GM18511 (cell line): ENCODE measurements at regions not wholly inside any gene's neighbourhood (a gene's known extent, or its start where the extent isn't known, plus 50 kb on each side); places are given as distances from the start of the nearest gene placed in this dataset.

Source experiments
- ATAC-seq: cut with Tn5 transposase; IDR thresholded peaks from one replicate; pipeline ENCODE4 v1.9.1; 2021; ENCODE audit warnings: mild to moderate bottlenecking, moderate library complexity; ENCODE audit not compliant: unreplicated experiment

DNA sequence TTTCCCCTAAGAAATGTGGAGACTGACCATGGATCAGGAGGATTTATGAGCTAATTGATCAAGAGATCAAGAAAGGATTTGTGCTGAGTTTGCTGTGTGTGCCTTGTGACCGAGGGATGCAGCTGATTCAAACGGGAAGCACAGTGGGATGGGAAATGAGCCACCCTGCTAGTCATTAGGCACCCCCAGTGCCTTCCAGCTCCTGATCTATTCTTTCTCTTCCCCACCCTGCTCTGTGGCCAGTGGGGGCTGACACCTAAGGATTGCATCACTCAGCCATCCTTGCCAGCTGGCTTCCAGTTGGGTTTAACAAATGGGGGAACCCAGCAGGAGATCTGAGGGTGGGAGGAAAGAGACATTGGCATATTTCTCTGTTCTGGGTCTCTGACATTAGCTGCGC is 132.2 kb upstream of the CXCR4 start:
- ATAC-seq, result no peak

DNA sequence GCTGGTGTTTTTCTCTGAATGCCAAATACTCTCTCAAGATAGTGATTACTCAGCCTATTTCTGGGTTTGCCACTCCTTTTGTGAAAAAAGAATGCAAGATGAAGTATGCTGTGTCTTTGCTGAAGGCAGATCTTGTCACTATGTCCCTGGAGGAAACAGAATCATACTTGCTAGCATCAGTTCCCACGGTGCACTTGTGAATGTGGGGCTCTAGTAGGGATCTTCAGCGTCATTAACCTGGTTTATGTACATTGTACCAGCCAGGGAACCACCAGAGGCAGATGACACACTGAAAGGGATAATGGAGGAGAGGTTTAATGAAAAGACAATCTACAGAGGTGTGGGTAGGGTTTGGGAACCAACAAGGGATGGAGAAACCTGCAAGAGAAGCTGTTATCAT is 131.0 kb upstream of the CXCR4 start:
- no peak for ATAC-seq

DNA sequence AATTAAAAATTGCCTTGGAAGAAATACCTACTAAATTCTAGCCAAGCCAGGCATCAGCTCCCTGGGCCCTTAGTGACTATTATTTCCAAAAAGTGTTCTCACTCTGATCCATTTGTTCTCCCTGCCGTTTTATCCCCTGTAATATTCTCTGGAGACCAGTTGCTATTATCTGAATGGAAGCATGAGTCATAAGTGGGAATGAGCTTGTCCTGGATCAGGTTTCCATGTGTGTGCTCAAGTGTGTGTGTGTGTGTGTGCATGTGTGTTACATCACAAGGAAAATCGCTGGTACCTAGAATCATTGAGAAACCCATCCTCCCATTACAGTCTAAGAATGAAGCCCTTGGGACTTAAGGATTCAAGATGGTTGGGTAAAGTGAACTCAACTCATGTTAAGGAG is 130.3 kb upstream of the CXCR4 start:
- no peak for ATAC-seq

DNA sequence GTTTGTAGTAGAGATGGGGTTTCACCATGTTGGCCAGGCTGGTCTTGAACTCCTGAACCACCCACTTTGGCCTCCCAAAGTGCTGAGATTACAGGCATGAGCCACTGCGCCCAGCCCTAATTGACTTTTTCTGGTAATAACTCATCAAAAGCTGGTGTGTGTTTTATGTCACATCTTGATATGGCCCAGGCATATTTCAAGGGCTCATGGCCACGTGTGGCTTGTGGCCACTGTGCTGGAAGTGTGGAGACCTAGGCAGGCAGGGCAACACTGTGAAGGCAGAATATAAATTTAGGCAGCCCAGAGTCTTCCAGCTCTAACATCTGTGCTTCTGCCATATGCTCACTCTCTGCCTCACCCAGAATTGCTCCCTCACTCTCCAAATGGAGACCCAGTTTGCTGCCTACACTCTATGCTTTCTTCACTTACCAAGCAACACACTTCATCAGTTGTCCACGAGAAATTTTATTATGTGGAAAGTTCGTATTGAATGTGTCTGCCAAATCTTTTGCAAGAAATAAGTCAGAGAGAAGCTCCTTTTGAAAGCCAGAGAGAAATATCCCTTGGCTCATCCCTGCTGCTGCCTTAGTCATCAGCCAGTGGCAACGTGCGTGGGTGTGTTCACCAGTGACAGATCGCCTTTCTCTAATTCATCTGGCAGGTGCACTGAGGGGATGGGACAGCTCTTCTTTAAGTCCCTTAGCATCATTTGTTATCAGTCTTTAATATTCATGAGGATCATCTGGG is 129.4 kb upstream of the CXCR4 start:
- ATAC-seq, result no peak

DNA sequence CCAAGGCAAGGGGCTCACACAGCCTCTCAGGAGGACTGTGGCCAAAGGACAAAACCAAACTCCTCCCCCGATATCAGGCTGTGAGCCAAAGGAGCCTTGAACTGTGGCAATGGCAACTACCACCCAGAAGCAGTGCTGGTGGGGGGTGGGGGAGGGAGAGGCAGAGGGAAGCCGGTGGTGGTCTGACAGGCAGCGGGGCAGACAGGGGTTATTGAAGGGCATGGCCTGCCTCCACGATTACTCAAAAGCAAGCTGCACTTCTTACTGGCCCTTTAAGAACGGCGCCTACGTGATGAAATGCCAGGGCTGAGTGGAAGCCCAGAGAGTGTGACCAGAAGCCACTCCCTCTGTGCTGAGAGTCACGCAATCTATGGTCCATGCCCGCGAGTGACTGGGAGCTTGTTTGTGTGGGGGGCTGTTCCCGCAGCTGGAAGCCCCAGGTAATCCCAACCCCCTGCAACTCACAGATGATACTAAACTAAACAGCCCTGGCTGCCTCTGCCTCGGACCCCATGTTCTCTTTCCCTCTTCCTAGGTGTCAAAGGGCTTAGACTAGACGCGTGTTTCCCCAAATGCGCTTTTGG is 128.2 kb upstream of the CXCR4 start:
- ATAC-seq, result peak; percentile 93

DNA sequence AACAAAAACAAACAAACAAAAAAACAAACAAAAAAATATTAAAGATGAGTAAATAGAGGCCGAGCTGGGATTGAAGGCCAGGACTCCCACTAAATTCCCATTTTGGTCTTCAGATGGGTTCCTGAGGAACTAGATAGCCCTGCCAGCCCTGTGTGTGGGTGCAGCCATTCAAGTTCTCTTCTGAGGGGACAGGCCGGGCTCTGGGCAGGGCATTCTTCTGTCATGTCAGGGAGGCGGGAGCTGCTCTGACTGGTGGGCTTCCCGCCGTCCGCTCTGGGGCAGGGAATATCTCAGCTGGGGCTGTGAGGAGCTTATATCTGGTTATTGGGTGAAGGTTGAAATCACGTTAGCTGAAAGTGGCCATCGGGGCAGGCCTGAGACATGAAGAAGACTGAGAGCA is 127.3 kb upstream of the CXCR4 start:
- ATAC-seq, result no peak

DNA sequence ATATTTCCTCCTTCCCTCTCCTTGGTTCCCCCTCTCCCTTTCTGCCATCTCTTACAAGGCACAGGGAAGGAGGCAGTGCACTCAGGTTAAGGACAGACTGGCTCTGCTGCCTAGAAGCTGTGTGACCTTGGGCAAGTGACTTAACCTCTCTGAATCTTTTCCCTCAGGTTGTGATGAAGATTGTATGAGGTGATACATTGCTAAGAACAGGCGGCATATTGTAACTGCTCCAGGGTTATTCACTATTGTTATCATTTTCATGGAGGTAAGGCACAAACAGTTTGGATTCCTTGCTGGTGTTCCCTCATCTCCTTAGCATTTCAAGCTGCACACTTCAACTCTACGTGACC is 126.6 kb upstream of the CXCR4 start:
- no peak for ATAC-seq

DNA sequence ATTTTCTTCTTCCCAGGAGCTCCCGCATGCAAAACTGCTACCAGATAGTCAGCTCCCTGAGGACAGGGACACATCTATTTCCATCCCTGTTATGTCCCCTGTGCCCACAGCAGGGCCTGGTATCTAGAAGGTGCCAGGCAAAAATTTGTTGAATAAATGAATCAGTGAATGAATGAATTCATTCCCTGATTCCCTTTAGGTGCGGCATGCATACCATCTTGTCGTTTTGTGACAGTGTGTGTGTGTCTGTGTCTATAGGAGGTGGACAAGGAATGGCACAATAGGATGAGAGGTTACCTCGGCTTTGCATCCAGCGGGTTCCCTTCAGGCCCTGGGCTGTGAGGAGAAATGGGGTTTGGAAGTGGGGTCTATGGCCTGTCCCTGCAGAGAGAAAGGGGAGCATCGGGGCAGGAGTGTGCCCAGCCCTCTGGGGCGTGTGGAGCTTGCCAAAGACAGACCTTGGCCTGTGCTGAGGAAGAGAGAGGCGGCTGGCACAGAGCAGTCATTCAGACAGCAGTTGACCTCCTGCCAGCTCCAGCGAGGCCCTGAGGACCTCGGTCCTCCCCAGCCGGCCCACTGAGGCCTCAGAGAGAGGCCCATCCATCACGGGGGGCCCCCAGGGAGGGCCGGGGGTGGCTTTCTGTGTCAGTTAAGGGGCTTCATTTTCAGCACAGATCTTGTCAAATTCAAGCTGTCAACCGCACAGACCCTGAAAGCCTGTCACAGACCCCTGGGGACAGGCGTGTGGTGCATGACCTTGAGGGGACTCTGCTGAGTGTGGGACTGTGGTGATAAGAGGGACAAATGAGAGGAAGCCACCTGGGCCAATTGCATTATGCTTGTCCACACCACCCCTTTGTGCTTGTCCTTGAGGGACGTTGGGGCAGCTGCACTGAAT is 125.9 kb upstream of the CXCR4 start:
- no peak for ATAC-seq

DNA sequence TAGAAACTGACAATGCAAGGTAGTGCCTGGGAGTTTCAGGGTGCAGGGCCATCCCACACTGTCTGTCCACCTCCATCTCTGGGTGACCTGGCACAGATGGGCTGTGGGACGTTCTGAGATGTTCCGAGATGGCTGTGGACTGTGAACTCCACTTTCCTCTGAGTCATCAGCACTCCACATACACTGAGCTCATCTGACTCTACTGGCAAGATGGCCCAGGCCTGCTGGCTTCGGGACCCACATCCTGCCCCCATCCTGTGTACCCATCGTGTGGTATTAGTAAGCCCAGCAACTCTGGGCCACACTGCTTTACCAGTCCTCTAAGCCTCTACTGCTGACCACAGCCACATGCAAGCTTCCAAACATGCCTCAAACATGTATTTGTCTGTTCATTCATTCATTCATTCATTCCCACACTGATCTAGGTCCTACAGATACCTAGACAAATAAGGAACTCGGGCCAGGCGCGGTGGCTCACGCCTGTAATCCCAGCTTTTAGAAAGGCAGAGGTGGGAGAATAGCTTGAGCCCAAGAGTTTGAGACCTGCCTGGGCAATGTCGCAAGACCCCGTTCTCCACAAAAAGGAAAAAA is 124.8 kb upstream of the CXCR4 start:
- no peak for ATAC-seq

DNA sequence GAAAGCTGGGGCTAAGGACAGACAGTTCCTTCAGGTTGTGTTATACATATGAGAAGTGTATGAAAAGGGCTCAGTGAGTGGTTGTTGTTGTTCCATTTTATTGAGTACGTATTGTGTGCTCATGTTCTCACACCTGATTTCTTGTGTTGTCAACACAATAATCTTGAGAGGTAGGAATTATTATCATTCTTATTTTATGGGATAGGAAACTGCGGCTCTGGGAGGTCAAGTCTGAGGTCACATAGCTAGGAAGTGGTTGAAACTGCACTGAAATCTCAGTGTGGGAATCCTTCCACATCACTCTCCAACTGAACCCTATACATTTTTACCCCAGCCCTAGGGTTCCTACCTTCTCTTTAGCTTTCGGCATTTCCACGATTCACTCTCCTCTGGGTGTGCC is 124.2 kb upstream of the CXCR4 start:
- no peak for ATAC-seq

DNA sequence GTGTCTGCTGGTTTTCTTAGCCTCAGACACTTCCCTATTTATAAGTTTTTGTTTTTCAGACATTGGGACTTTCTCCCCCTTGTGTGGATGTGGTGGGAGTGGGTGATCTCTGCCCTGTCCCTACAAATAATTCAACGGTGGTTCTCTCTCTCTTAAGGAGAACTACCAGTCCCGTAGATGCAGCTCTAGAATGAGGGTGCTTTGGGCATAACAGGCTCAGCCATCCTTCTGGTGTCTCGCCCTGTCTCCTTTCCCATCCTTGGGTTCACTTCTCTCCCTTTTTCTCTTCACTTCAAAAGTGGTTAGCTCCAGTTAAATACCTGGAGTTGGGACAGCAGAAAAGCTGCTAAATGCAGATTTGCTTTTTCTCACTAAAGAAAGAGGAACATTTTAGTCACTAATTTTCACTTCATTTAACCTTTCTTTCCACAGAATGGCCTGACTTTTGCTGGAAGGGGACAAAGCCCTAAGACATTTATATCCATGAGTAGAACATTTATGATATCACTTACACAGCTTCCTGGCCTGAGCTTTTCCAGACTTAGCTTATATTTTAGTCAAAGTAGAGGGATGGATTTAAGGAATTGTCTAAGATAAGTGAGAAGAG is 121.2 kb upstream of the CXCR4 start:
- no peak for ATAC-seq

DNA sequence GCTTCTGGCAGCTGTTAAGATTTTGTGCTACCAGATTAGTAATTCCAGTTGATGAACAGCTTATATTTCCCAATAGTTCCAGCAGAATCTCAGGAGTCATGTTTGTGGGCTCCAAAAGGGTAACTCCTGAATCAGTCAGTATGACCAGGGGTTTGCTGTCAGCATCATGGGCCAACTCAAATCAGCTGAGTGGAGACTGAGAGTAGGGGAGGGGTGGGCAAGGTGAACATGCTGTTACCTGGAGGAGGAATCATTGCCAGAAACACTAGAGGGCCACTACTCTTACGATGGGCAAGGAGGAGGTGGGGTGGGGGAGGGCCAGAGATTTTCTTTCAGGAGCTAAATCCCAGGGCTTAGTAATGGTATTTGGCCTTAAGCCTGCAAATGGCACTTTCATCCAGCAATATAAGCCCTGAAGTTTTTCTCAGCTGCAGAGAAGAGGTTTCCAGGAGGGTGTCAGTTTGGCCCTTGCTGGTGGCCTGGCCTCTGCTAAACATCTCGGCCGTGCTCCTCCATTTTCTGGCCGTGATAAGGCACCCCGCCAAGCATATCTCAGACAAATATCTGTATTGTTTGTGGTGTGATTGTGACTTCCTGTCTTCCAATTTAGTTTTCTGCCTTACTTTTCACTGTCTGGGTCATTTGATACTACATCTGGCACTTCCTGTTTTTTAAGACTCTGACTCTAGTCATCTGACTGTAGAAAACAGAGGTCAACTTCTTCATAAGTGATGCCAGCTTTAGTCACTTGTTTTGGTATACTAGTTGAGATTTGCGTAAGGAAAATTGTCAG is 120.5 kb upstream of the CXCR4 start:
- peak; percentile 91 for ATAC-seq

DNA sequence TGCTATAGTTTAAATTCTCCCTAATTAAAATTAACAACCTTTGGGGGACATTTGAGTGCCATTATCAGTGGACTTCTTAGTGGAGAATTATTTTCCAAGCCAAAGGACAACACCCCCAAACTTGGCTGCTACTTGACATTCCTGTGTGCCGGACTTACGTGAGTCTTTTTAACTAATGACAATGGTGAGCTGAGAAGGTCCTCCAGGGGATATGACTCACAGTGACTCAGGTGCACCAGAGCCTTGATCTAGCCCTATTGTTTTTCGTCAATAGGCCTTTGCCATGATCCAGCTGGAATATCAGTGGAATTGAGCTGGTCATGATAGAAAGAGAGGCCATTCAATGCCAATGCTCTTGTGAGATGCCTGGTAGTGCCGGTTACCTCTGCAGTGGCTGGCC is 118.1 kb upstream of the CXCR4 start:
- ATAC-seq, result no peak

DNA sequence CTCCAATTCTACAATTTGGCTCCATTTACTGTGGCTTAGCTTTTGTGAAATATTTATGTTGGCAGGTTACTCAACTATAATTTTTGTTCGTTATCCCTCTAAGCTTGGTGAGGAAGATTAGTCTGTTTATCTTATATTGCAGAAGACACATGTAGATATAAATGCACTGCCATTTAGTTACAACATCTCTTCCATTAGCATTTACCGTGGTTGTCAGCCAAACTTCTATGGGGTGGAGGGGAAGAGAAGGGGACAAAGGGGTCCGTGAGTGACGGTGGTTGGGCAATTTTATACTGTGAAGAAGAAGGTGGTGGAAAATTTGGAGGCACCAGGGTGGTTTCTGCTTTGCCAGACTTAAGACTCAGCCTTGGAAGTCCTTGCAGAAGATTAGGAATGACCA is 117.6 kb upstream of the CXCR4 start:
- no peak for ATAC-seq

DNA sequence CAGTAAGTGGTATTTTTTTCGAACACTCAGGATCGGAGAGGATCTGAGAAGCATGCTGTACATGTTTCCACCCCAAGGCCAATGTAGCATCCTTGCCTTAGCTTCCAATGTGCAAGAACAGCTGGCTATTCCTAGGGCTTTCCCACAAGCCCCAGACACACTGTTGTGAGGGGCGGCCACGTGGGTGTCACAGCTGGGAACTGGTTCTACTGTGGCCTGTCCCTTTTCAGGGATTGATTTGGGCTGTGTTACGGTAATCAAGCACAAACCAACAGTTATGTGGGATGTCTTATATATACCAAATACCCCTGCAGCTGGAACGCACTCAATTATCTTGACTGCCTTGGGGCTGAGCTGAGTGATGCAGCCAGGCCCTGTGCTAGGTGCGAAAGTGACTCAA is 116.3 kb upstream of the CXCR4 start:
- ATAC-seq, result no peak

DNA sequence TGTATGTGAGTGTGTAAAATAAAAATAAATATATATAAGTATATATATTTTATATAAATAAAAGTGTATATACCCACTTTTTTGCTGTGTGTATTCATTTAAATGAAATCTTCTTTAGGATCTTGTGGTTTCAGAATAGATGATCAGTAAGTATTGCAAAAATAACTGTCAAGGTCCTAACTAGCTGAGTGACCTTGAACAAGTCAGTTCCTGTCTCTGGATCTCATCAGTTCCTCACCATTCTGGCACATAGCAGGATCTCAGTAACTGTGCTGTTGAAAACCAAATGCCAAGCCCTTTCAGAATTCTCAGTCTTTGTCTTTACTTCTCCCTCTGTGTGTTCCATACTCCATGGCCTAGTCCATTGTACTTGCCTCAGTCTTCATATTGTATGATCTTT is 115.3 kb upstream of the CXCR4 start:
- ATAC-seq, result no peak

DNA sequence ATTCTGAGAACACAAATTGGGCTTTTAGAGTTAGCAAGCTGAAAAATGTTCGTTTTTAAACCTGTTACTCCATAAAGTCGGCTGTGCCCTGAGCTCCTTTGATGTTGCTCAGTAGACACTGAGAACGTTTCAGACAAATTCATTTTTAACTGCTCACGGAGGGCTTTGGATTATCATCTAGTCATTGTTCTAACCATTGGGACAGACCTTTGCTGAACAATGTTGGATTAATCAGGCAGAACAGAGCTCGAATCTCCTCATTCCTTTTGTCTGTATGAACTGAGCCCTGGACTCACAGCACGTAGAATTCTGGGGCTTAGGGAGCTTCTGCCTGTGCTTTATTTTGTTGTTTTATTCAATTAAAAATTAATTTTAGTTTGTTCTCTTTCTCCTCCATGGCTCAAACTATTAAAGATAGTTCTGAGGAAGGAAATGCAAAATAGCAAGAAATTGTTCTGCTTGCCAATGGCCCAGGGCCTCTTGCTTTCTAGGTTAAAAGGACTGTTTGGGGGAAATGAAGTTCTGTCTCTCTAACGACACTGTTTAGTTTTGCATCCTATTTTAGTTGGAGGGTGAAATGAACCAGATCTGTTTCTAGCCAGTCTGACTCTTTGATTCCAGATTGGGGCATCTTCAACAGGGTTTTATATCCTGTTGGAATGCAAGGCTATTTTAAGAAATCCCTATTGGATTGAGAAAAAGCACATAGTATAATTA is 114.7 kb upstream of the CXCR4 start:
- ATAC-seq, result no peak

DNA sequence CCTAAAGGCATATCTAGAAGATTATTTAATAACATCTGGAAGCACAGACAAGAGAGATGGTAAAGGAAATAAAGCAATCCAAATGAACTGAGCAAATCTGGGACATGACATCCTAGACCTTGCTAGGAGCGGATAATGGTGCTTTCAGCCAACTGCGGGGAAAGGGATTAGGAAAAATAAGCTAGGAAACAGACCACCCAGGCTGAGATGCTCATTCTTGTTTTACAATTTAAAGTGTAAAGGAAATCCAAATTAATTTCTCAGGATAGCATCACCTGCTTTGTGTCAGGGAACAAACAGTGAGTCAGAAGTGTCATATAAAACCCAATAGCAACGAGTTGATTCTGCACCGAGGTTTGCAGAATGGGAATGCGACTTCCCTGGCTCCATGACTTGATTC is 112.5 kb upstream of the CXCR4 start:
- no peak for ATAC-seq

DNA sequence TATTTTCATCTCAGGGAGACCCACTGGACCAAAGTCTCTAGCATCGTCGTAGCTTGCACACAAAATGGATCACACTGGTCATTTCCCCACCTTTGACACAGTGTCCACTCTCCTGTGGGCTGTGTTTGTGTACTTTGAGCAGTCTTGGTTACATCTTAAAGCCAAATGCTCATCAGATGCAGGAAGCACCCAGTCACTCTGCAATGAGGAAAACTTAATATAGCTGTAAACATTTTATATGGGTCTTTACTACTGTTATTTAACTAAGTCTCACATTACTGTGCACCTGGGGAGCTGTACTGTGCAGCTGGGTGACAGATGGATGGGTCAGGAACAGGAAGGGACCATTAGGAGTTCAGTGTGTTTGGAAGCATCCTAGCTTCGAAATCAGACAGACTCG is 109.0 kb upstream of the CXCR4 start:
- ATAC-seq, result no peak
